SH-SY5Y (cell line): ENCODE measurements at regions not wholly inside any gene's neighbourhood (a gene's known extent, or its start where the extent isn't known, plus 50 kb on each side); places are given as distances from the start of the nearest gene placed in this dataset.

Experiments used
- GATA2 ChIP-seq: IDR thresholded peaks from 2 replicates; pipeline ENCODE4 v1.6.1; 2011; ENCODE audit warnings: mild to moderate bottlenecking, low read depth, low read length
- GATA3 ChIP-seq: IDR thresholded peaks from 2 replicates; pipeline ENCODE4 v1.6.1; 2011; ENCODE audit warnings: low read depth, mild to moderate bottlenecking, low read length, moderate library complexity

GRCh38 chr14:61885203-61885961 lies 123.2 kb downstream of the SNAPC1 start:
- TF ChIP-seq GATA2 (no peak), GATA3 (no peak)
